Choroid plexus epithelial cell (primary cell): ENCODE measurements at regions not wholly inside any gene's neighbourhood (a gene's known extent, or its start where the extent isn't known, plus 50 kb on each side); places are given as distances from the start of the nearest gene placed in this dataset.

Source experiments
- DNase-seq: peaks from one replicate; pipeline ENCODE4 v3.0.0-alpha.2; 2010; ENCODE audit warnings: low read depth
- H3K4me3 ChIP-seq: 2 replicates; pipeline ENCODE4 v1.5.1; 2011; ENCODE audit warnings: low read depth, mild to moderate bottlenecking, control low read depth, low read length, moderate library complexity
- TF ChIP-seq, protein P1 (sequence below): conservative IDR thresholded peaks from 2 replicates; pipeline ENCODE4 v1.5.1; 2011; ENCODE audit warnings: low read depth, mild to moderate bottlenecking, control low read depth, inconsistent platforms, low read length, moderate library complexity

GRCh38 chr3:150114273-150114672 lies 143.6 kb upstream of the PFN2 start:
- DNase-seq: no peak
- H3K4me3 ChIP-seq: no peak overlapping the region
- TF ChIP-seq, protein P1, sequence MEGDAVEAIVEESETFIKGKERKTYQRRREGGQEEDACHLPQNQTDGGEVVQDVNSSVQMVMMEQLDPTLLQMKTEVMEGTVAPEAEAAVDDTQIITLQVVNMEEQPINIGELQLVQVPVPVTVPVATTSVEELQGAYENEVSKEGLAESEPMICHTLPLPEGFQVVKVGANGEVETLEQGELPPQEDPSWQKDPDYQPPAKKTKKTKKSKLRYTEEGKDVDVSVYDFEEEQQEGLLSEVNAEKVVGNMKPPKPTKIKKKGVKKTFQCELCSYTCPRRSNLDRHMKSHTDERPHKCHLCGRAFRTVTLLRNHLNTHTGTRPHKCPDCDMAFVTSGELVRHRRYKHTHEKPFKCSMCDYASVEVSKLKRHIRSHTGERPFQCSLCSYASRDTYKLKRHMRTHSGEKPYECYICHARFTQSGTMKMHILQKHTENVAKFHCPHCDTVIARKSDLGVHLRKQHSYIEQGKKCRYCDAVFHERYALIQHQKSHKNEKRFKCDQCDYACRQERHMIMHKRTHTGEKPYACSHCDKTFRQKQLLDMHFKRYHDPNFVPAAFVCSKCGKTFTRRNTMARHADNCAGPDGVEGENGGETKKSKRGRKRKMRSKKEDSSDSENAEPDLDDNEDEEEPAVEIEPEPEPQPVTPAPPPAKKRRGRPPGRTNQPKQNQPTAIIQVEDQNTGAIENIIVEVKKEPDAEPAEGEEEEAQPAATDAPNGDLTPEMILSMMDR: no peak

- TF ChIP-seq, protein P1: no peak
- no peak overlapping the region for H3K4me3 ChIP-seq
- DNase-seq: no peak
Observed at GRCh38 chr3:150110097-150110496, 139.4 kb upstream of the PFN2 start.

- TF ChIP-seq, protein P1: no peak
- peak; percentile 55 for DNase-seq
- no peak overlapping the region for H3K4me3 ChIP-seq
Observed at GRCh38 chr3:150107429-150108175, 136.9 kb upstream of the PFN2 start.

- TF ChIP-seq, protein P1: no peak
- DNase-seq: peak; percentile 96
- no peak overlapping the region for H3K4me3 ChIP-seq
Observed at GRCh38 chr3:150106740-150107428, 136.2 kb upstream of the PFN2 start.

- DNase-seq: no peak
Observed at GRCh38 chr3:150105886-150106612, 135.4 kb upstream of the PFN2 start.

DNA sequence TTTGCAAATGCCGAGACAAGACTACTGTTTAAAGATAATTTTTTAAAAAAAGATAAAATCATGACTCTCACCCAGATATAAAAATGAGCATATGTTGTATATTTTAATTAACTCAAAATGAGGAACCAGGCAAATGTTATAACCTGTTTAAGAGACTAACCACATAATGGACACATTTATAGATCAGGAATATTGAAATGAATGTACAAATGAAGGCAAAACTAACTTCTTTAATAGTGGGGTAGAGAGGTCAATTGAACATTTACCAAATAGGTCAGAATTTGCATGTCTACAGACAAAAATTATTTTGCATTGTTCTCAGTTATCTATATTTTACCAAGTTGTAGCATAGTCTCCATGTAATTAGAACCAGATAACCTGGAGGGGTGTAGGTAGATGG lies 134.3 kb upstream of the PFN2 start:
- DNase-seq: no peak
- TF ChIP-seq, protein P1: no peak
- H3K4me3 ChIP-seq: no peak overlapping the region

More at GRCh38 chr3:150105886-150106612, 135.4 kb upstream of the PFN2 start:
- no peak overlapping the region for H3K4me3 ChIP-seq
- TF ChIP-seq, protein P1: no peak
